AML-193 (cell line): ENCODE measurements at regions not wholly inside any gene's neighbourhood (a gene's known extent, or its start where the extent isn't known, plus 50 kb on each side); places are given as distances from the start of the nearest gene placed in this dataset.
"Not testable (repeated sequence)": the region's sequence is repeated elsewhere in the genome, so short reads cannot be mapped to it uniquely, and the experiment has no call there.

Experiments
- DNase-seq, 2 experiments: peaks; one replicate each; lab custom pipeline; 2025; lab: John Stamatoyannopoulos, UW

DNA sequence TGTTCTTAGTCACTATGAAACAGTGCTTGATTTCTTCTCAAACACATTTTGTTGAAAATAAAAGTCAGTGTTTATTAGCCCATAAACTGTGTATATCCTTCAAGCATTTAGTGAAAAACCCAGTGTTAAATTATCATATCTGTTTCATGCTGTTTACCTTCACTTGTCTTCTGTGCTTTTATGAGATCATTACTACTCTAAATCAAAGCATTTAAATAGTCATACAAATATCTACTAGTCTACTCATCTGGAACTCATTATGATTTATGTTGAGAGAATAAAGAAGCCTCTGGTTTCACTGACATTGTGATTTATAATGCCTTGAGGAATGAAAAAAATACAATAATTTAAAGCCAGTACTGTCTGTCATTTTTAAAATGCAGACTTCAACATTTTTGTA is 366.5 kb downstream of the SLCO4C1 start:
- no peak for DNase-seq

DNA sequence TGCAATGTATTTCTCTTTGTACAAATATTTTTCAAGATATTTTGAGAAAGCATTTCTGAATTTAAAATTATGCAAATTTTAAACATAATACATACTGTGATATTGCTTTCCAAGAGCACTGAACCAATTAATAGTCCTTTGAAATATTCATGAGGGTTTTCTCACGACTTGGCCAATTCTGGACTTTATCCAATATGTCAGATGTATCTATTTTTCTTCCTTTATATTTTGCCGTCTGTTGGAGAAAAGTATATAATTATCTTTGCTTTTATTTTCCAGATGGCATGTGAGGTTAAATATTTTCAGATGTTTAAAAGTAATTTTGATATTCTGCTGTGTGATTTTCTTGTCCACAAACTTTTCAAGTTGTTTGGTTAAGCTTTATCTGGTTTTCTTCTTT is 378.9 kb downstream of the SLCO4C1 start:
- no peak for DNase-seq

GRCh38 chr5:101915554-101915953 is 380.5 kb downstream of the SLCO4C1 start:
- DNase-seq: no peak

DNA sequence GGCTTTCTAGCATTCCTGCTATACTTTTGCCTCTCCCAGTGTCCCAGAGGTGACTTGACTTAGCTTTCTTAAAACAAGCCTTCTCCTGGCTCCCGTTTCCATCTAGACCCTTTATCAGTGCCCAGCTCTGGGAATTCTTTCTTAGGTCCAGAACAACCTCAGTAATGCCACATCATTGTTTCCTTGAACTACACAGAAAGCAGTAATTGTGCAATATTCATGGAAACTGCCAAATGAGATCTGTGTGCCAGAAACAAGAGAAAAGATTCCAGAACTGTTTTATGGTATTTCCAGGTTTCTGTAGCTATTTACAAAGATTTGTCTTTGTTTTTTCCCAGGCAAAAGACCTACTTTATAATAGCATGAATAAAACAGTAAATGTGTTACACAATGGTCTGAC is 391.3 kb downstream of the SLCO4C1 start:
- DNase-seq: no peak

DNA sequence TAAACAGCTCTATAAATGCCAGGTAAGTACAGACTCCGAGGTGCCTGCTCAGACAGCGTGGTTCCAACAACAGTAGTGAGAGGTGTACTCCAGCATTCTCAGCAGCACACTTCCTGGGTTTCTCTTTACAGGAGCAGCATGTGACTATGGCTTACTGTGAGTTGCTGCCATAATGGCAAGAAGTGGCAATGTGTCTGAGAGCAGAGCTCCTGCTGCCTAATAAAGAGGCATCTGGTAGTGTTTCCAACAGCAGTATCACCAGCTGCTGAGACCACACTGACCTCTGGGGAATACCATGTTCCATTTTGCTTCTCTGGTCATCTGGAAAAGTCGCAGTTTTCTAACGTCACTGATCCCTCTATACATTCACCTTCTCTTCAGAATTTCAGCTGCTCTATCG is 398.2 kb downstream of the SLCO4C1 start:
- DNase-seq: no peak

- no peak for DNase-seq
Observed at GRCh38 chr5:101894985-101895384, 401.1 kb downstream of the SLCO4C1 start.

- DNase-seq: no peak
Observed at GRCh38 chr5:101878190-101878589, 417.9 kb downstream of the SLCO4C1 start.

GRCh38 chr5:101877451-101877850 is 418.6 kb downstream of the SLCO4C1 start:
- no peak for DNase-seq

- no peak for DNase-seq
Observed at GRCh38 chr5:101866473-101866872, 429.6 kb downstream of the SLCO4C1 start.

GRCh38 chr5:101860563-101860962 is 435.5 kb downstream of the SLCO4C1 start:
- no peak for DNase-seq

DNA sequence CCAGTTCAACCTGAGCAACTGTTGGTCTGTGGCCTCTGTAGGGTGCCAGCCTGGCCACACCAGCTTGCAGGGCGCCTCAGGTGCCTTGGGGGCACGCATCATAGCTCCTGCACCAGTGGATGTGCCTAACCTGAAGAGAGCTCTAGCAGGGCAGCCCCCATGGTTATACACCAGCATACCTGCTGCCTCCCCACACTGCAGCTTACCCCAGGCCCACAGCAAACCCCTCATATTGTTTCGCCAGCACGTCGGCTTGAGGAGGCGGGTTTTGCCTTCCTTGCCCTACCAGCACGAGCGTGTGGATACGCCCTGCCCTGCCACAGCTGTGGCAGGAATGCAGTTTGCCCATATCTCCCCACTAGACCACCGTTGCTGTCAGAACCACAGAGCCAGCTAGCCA is 435.9 kb downstream of the SLCO4C1 start:
- DNase-seq: no peak

DNA sequence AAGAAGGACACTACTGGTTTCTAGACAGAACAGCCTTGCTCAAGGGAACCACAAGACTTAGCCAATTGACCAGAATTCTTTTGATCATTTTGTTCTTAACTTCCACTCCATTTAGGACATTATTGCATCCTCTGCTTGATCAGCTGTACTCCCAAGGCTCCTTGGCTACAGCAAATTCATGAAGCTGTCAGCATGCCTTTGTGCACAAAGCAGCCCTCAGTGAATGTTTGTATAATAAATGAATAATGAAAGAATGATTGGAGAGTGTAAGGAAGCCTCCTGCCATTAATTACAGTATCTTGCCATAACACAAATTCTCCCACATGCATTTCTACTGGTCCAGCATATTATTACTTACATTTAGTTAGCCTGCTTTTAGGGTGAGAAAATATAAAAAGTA is 449.6 kb downstream of the SLCO4C1 start:
- DNase-seq: no peak

- DNase-seq: no peak
Observed at GRCh38 chr5:101843055-101843454, 453.0 kb downstream of the SLCO4C1 start.

DNA sequence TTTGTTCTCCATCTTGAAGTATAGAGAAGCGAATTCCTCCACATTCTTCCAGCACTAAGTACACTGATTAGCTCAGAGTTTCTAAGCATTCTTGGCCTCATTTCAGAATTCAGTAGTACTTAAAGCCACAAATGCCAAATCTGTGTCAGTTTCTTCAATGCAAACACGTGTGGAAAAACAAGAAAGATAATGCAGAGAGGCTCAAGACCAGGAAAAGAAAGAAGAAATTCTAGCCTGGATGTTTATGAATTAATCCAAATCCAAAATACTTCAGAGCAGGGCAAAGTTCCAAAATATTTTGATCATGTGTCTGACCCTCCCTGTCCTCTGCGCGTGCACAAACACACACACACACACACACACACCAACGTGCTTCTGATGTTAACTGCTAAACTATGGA is 457.6 kb downstream of the SLCO4C1 start:
- DNase-seq: no peak

DNA sequence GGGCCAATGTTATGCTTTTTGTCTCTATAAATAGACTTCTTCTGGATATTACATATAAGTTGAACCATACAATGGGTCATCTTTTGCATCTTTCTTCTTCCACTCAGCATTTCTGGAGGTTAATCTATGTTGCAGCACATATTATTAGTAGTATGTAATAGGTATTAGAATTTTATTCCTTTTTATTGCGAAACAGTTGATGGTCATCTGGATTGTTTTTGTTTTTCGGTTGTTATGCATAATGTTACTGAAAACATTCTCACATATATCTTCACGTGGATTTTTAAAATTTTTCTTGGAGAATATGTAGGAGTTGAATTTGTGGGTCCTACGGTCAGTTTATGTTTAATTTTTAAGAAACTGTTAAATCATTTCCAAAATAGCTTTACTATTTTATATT is 466.8 kb downstream of the SLCO4C1 start:
- DNase-seq: no peak

- DNase-seq: no peak
Observed at GRCh38 chr5:101811466-101811865, 484.6 kb downstream of the SLCO4C1 start.

- DNase-seq: no peak
Observed at GRCh38 chr5:101806410-101806809, 489.7 kb downstream of the SLCO4C1 start.

DNA sequence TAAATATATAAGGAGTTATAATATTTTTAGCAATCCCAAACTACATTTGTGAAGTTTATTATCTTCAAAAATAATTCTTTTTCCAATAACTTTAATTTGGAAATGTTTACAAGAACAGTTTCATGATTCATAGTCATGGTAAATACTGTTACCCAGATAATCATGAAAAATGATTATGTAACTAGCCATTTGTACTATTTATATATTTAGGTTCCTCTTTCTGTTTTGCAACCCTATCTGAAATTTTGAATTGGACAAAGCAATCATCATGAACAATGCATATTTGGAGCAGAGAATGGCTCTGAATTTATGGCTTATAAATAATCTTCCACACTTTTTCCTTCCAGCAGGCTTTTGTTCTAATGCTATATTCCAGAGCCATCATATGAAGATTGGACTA is 499.7 kb downstream of the SLCO4C1 start:
- DNase-seq: peak; percentile 75 to 80

- DNase-seq: no peak
Observed at GRCh38 chr5:101788797-101789196, 507.3 kb downstream of the SLCO4C1 start.

- no peak for DNase-seq
Observed at GRCh38 chr5:101785090-101785489, 511.0 kb downstream of the SLCO4C1 start.

GRCh38 chr5:101783241-101784013 is 512.7 kb downstream of the SLCO4C1 start:
- DNase-seq: no peak

DNA sequence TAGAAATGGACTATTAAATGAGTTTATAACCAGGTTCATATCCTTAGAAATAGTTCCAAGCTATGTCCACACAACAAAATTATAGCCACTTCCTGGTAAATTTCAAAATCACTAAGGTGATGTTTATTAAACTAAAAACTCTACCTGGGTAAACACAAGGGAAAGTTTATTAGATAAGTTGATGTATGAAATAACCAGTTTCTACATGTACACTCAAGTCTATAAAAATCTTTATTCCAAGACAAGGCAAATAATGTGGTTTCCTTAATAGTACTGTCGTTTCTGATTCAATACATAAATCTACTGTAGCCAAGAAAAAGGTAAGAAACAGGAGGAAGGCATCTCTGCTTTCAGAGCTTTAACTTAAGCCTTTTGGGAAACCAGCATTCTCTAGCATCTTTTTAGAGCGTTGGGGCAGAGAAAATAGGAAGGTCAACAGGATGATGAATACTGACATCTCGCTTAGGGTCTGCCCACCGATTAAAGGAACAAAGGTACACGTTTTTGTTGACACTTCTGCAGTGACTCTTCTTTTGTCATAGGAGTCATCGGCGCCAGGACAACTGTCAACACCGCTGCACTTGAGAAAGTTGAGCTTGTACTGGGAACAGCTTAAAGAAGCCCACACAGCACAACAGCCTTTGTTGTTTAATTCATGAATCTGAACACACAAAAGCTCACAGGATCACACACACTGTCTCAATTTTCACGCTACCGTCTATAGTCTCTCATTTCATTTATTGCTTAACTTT is 513.6 kb downstream of the SLCO4C1 start:
- no peak for DNase-seq

DNA sequence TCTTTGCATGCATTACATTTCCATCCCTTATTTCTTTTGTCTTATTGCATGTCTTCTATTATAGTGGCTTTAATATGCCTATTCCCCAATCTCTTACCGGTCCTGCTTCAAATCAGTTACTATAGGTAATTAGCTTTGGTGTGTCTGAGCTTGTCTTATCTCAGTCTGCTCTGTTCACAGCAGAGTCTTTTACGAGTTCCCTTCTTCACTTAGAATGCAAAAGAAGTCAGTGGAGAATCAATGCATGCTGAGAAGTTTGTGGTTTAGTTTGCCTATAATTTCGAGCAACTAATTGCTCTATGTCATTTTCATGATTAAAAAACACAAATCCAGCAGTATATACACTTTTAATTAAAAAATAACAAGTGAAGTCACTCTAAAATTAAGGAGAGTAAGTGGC is 545.0 kb downstream of the SLCO4C1 start:
- no peak for DNase-seq

- DNase-seq: not testable (repeated sequence)
Observed at GRCh38 chr5:101743000-101743399, 553.1 kb downstream of the SLCO4C1 start.
